Activated CD8-positive, alpha-beta T cell treated with anti-CD3 and anti-CD28 coated beads for 36 hours (primary cell): ENCODE measurements at regions not wholly inside any gene's neighbourhood (a gene's known extent, or its start where the extent isn't known, plus 50 kb on each side); places are given as distances from the start of the nearest gene placed in this dataset.

Experiments used
- ATAC-seq: fragments of 200-7000 bp; cut with Tn5 transposase; one replicate; pipeline ENCODE4 v1.10.0; 2021; ENCODE audit warnings: mild to moderate bottlenecking, moderate library complexity
- CTCF ChIA-PET: fragments of 350-600 bp; sonication (Branson Sonifier 250); formaldehyde crosslinking; loops from one replicate; lab custom pipeline; 2021; ENCODE audit warnings: antibody characterized with exemption; lab: Charles Lee
- POLR2A ChIA-PET: fragments of 350-600 bp; sonication (Branson Sonifier 250); formaldehyde crosslinking; loops from one replicate; lab custom pipeline; 2021; ENCODE audit warnings: antibody characterized with exemption; lab: Charles Lee
- DNase-seq: peaks from one replicate; pipeline ENCODE4 v3.0.0-alpha.2; 2020
- H3K27ac Mint-ChIP-seq: one replicate; pipeline ENCODE4 v1.8.0; 2021; ENCODE audit warnings: mild to moderate bottlenecking, mixed read lengths
- H3K27me3 Mint-ChIP-seq: one replicate; pipeline ENCODE4 v1.8.0; 2021; ENCODE audit warnings: mixed read lengths
- H3K36me3 Mint-ChIP-seq: one replicate; pipeline ENCODE4 v1.8.0; 2021; ENCODE audit warnings: low read depth, mixed read lengths
- H3K4me1 Mint-ChIP-seq: one replicate; pipeline ENCODE4 v1.8.0; 2021; ENCODE audit warnings: low read depth, mixed read lengths
- H3K4me3 Mint-ChIP-seq: one replicate; pipeline ENCODE4 v1.8.0; 2021; ENCODE audit warnings: mild to moderate bottlenecking, moderate library complexity, mixed read lengths
- H3K9me3 Mint-ChIP-seq: one replicate; pipeline ENCODE4 v1.8.0; 2021; ENCODE audit warnings: mixed read lengths
- intact Hi-C: fragments of 100-400 bp; cut with micrococcal nuclease; formaldehyde crosslinking; loops from one replicate; pipeline ENCODE4 v1.10.0; 2022
- TF ChIP-seq, protein P1 (sequence below): fragments of 200-600 bp; IDR thresholded peaks from one replicate; pipeline ENCODE4 v1.8.0; 2022; ENCODE audit warnings: antibody characterized with exemption, mild to moderate bottlenecking

DNA sequence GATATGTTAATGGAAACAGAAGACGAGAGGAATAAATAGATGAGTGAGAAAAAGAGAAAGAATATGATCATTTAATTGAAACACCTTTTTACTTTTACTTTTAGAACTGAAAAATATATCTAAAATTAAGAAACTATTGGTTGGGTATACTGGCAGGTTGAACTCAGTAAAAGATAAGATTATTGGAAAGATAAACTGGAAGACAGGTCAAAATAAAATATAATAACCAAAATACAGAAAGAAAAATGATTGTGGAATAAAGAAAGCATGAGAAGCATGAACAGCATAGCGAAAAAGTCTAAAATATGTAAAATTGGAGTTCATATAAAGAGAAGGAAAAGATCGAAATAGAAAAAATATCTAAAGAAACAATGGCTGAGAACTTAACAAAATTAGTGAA is 242.2 kb upstream of the MIR17HG start:
- ATAC-seq (no peak), DNase-seq (no peak)
- Mint-ChIP-seq H3K36me3 (no peaks in the 10 kb centered on the region), H3K4me1 (no peaks in the 10 kb centered on the region), H3K4me3 (no peak overlapping the region), H3K27ac (no peak overlapping the region), H3K27me3 (no peaks in the 10 kb centered on the region), H3K9me3 (no peaks in the 10 kb centered on the region)
- ChIA-PET CTCF (no interaction called here), POLR2A (no interaction called here)
- TF ChIP-seq, protein P1, sequence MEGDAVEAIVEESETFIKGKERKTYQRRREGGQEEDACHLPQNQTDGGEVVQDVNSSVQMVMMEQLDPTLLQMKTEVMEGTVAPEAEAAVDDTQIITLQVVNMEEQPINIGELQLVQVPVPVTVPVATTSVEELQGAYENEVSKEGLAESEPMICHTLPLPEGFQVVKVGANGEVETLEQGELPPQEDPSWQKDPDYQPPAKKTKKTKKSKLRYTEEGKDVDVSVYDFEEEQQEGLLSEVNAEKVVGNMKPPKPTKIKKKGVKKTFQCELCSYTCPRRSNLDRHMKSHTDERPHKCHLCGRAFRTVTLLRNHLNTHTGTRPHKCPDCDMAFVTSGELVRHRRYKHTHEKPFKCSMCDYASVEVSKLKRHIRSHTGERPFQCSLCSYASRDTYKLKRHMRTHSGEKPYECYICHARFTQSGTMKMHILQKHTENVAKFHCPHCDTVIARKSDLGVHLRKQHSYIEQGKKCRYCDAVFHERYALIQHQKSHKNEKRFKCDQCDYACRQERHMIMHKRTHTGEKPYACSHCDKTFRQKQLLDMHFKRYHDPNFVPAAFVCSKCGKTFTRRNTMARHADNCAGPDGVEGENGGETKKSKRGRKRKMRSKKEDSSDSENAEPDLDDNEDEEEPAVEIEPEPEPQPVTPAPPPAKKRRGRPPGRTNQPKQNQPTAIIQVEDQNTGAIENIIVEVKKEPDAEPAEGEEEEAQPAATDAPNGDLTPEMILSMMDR, result no peak
- intact Hi-C loops, result no loop called here

GRCh38 chr13:91106565-91106964 is 240.9 kb upstream of the MIR17HG start:
- DNase-seq (no peak), ATAC-seq (no peak)
- intact Hi-C loops, result no loop called here
- Mint-ChIP-seq H3K36me3 (no peaks in the 10 kb centered on the region), H3K27ac (no peak overlapping the region), H3K27me3 (no peaks in the 10 kb centered on the region), H3K4me3 (no peak overlapping the region), H3K9me3 (no peaks in the 10 kb centered on the region), H3K4me1 (no peaks in the 10 kb centered on the region)
- CTCF ChIA-PET, result no interaction called here
- TF ChIP-seq, protein P1, result no peak
- POLR2A ChIA-PET, result no interaction called here

DNA sequence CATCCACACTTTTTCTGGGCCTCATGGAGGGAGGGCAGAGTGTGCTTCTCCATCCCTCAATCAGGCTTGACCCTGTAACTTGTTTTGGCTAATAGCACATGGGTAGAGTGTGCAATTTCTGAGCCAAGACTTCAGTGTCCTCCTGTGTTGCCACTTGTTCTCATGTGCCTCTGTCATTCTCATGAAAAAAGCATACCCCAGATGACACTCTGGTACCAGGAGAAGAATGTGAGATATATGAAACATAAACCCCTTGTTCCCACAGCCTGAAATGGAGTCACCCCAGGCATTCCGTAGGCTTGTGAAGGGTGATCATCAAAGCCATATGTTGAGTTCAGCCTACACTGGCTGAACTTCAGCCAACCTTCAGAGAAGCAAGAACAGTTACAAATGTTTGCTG is 239.2 kb upstream of the MIR17HG start:
- ATAC-seq (no peak), DNase-seq (no peak)
- ChIA-PET POLR2A (no interaction called here), CTCF (no interaction called here)
- TF ChIP-seq, protein P1, result no peak
- Mint-ChIP-seq H3K27ac (no peak overlapping the region), H3K4me1 (no peaks in the 10 kb centered on the region), H3K27me3 (peaks cover 1% of the 10 kb centered on the region), H3K36me3 (no peaks in the 10 kb centered on the region), H3K9me3 (no peaks in the 10 kb centered on the region), H3K4me3 (no peak overlapping the region)
- intact Hi-C loops, result no loop called here

DNA sequence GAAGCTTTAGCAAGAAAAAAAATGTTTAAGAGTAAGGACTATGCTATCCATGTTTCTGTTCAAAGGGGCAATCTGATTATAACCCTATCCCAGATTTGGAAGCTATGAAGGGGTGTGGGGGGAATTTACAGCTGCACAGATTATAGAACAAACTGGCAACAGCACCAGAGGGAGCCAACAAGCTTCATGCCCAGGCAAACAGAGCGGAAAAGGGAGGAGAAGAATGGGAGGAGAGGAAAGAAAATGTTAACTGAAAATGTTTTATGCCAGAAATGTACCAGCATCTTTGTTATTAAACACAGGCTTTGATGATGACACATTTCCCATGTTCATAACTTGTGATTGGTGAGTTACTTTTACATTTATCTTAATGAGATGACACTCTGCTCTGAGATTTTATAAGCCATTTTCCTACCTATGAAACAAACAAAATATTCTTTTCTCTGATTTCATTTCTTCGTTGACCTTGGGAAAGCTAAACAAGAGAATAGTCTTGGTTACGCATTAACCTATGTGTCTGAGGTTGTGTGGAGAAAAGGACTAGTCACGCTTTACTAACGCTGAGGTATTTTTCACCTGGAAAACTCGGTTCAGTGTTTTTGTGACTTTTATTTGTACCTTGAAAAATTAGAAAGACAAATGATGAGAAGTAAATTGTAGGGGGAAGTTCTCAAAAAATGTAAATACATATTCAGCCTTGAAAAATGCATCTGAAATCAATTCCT is 235.8 kb upstream of the MIR17HG start:
- TF ChIP-seq, protein P1, result no peak
- Mint-ChIP-seq H3K4me1 (no peaks in the 10 kb centered on the region), H3K27ac (no peak overlapping the region), H3K9me3 (no peaks in the 10 kb centered on the region), H3K27me3 (peaks cover 3% of the 10 kb centered on the region), H3K4me3 (no peak overlapping the region), H3K36me3 (no peaks in the 10 kb centered on the region)
- intact Hi-C loops, result no loop called here
- DNase-seq (no peak), ATAC-seq (no peak)
- ChIA-PET CTCF (no interaction called here), POLR2A (no interaction called here)

GRCh38 chr13:91112201-91112923 is 235.1 kb upstream of the MIR17HG start:
- no peaks in the 10 kb centered on the region for H3K4me1 Mint-ChIP-seq
- CTCF ChIA-PET, result interaction anchor here (0.8 kb wide), 1 partner anchor 13 kb away, joined by 3 read pairs; no protein-coding TSS in a partner anchor
- H3K9me3 Mint-ChIP-seq, result no peaks in the 10 kb centered on the region
- ATAC-seq (no peak), DNase-seq (no peak)
- intact Hi-C loops, result no loop called here
- POLR2A ChIA-PET, result no interaction called here
- no peaks in the 10 kb centered on the region for H3K36me3 Mint-ChIP-seq
- no peak overlapping the region for H3K4me3 Mint-ChIP-seq
- TF ChIP-seq, protein P1, result no peak
- no peak overlapping the region for H3K27ac Mint-ChIP-seq
- H3K27me3 Mint-ChIP-seq, result peaks cover 3% of the 10 kb centered on the region
